GM12878 (cell line): ENCODE measurements at regions not wholly inside any gene's neighbourhood (a gene's known extent, or its start where the extent isn't known, plus 50 kb on each side); places are given as distances from the start of the nearest gene placed in this dataset.

Experiments used
- ATAC-seq: fragments of 200-7000 bp; cut with Tn5 transposase; 3 replicates; pipeline ENCODE4 v1.9.1; 2020; ENCODE audit warnings: mild to moderate bottlenecking, moderate library complexity
- BruUV-seq: library from RNA; stranded (reverse); fragments of 400-500 nt; replicated peaks from 2 replicates; lab custom pipeline; 2021; lab: Mats Ljungman, UMichigan
- CTCF ChIA-PET: fragments of 300-600 bp; sonication (Branson Sonifier 250); formaldehyde crosslinking; extraction: SDS; loops from one replicate; lab custom pipeline; 2021; ENCODE audit warnings: inconsistent platforms; lab: Yijun Ruan, JAX
- POLR2A ChIA-PET: fragments of 350-600 bp; formaldehyde crosslinking; extraction: SDS; loops from one replicate; lab custom pipeline; 2021; ENCODE audit warnings: inconsistent platforms; lab: Charles Lee
- RAD21 ChIA-PET: fragments of 300-600 bp; sonication (Branson Sonifier 250); formaldehyde crosslinking; loops from one replicate; lab custom pipeline; 2023; ENCODE audit warnings: antibody characterized with exemption; ENCODE audit not compliant: unreplicated experiment; lab: Charles Lee
- SMC1A ChIA-PET: fragments of 300-600 bp; sonication (Branson Sonifier 250); formaldehyde crosslinking; loops from one replicate; lab custom pipeline; 2023; ENCODE audit not compliant: unreplicated experiment, uncharacterized antibody; lab: Charles Lee
- DNase-seq: peaks from one replicate; pipeline ENCODE4 v3.0.0-alpha.2; 2011; ENCODE audit warnings: low read depth, low spot score
- FAIRE-seq: peaks from 3 replicates; lab custom pipeline; 2011; peaks lifted over from hg19 to GRCh38; lab: Jason Lieb, UNC
- H2AFZ ChIP-seq: 2 replicates; pipeline ENCODE4 v1.6.0; 2011; ENCODE audit warnings: low read depth, low read length, control low read depth; ENCODE audit not compliant: control insufficient read depth
- H3K27ac ChIP-seq: 2 replicates; pipeline ENCODE4 v1.5.1; 2011; ENCODE audit warnings: control low read depth; ENCODE audit not compliant: control insufficient read depth, insufficient read depth
- H3K27me3 ChIP-seq, 2 experiments: replicated peaks in 1 of 2; 2 replicates each; pipeline versions ENCODE4 v1.6.0 to v1.6.1; 2011; ENCODE audit warnings: low read length in 1 of 2; ENCODE audit not compliant: control insufficient read depth in 2 of 2, insufficient read depth in 2 of 2
- H3K36me3 ChIP-seq, 2 experiments: 2 replicates each; pipeline ENCODE4 v1.5.1; 2011; ENCODE audit warnings: low read length in 1 of 2; ENCODE audit not compliant: control insufficient read depth in 2 of 2, insufficient read depth in 2 of 2
- H3K4me1 ChIP-seq: 2 replicates; pipeline ENCODE4 v1.6.1; 2011; ENCODE audit warnings: mild to moderate bottlenecking, low read length, moderate library complexity, mixed read lengths; ENCODE audit not compliant: control insufficient read depth, insufficient read depth
- H3K4me2 ChIP-seq: 2 replicates; pipeline ENCODE4 v1.6.0; 2011; ENCODE audit warnings: control low read depth; ENCODE audit not compliant: control insufficient read depth, insufficient read depth
- H3K4me3 ChIP-seq: fragments of 200-600 bp; sonication (generic); 2 replicates; pipeline ENCODE4 v1.5.1; 2016
- H3K79me2 ChIP-seq: 2 replicates; pipeline ENCODE4 v1.6.0; 2011; ENCODE audit warnings: low read length; ENCODE audit not compliant: control insufficient read depth, insufficient read depth
- H3K9ac ChIP-seq: 2 replicates; pipeline ENCODE4 v1.8.0; 2011; ENCODE audit warnings: low read length, control low read depth, mixed read lengths; ENCODE audit not compliant: control insufficient read depth, insufficient read depth
- H3K9me3 ChIP-seq: replicated peaks from 3 replicates; pipeline ENCODE4 v1.5.1; 2011; ENCODE audit warnings: mild to moderate bottlenecking, low read length; ENCODE audit not compliant: control insufficient read depth, insufficient read depth
- H4K20me1 ChIP-seq: 2 replicates; pipeline ENCODE4 v1.6.0; 2011; ENCODE audit not compliant: control insufficient read depth, insufficient read depth
- CREM ChIP-seq: IDR thresholded peaks from 2 replicates; pipeline ENCODE4 v1.6.1; 2014; ENCODE audit warnings: antibody characterized with exemption, low read depth
- FOXK2 ChIP-seq: fragments of 450-650 bp; IDR thresholded peaks from 2 replicates; pipeline ENCODE4 v1.6.1; 2017; ENCODE audit warnings: mild to moderate bottlenecking, moderate library complexity
- HDGF ChIP-seq: fragments of 450-650 bp; IDR thresholded peaks from 2 replicates; pipeline ENCODE4 v1.6.1; 2016; ENCODE audit warnings: antibody characterized with exemption
- LARP7 ChIP-seq: fragments of 450-650 bp; IDR thresholded peaks from 2 replicates; pipeline ENCODE4 v1.6.1; 2017; ENCODE audit warnings: mild to moderate bottlenecking
- POLR2AphosphoS5 ChIP-seq: IDR thresholded peaks from 2 replicates; pipeline ENCODE4 v1.6.1; 2011; ENCODE audit warnings: mild to moderate bottlenecking, low read length, inconsistent platforms
- RUNX3 ChIP-seq: IDR thresholded peaks from 2 replicates; pipeline ENCODE4 v1.6.1; 2012; ENCODE audit warnings: low read length, inconsistent platforms
- SUZ12 ChIP-seq: fragments of 200-600 bp; sonication (generic); IDR thresholded peaks from one replicate; pipeline ENCODE4 v1.6.1; 2018; ENCODE audit warnings: antibody characterized with exemption, mild to moderate bottlenecking; ENCODE audit not compliant: unreplicated experiment
- ZBED1 ChIP-seq: IDR thresholded peaks from 2 replicates; pipeline ENCODE4 v1.6.1; 2016; ENCODE audit warnings: borderline replicate concordance
- ZSCAN29 ChIP-seq: fragments of 450-650 bp; IDR thresholded peaks from 2 replicates; pipeline ENCODE4 v1.6.1; 2017; ENCODE audit warnings: mild to moderate bottlenecking, moderate library complexity
- WGBS: methylation state at CpG from one replicate; pipeline ENCODE4 v1.1.6; 2016; ENCODE audit warnings: low lambda C conversion rate; ENCODE audit not compliant: insufficient replicate concordance, insufficient coverage; ENCODE audit errors: missing lambda C conversion rate; 5-methylcytosine and 5-hydroxymethylcytosine counted together
- in situ Hi-C: fragments of 300-500 bp; cut with MboI; formaldehyde crosslinking; loops from 9 replicates; pipeline ENCODE4 v1.14.3; 2018; ENCODE audit warnings: mixed read lengths
- intact Hi-C: fragments of 100-400 bp; cut with micrococcal nuclease; formaldehyde crosslinking; loops from one replicate; pipeline ENCODE4 v1.14.2; 2022; ENCODE audit not compliant: unreplicated experiment
- TF ChIP-seq, protein P1 (sequence below): fragments of 450-650 bp; IDR thresholded peaks from 2 replicates; pipeline ENCODE4 v1.6.1; 2016; ENCODE audit warnings: mild to moderate bottlenecking

DNA sequence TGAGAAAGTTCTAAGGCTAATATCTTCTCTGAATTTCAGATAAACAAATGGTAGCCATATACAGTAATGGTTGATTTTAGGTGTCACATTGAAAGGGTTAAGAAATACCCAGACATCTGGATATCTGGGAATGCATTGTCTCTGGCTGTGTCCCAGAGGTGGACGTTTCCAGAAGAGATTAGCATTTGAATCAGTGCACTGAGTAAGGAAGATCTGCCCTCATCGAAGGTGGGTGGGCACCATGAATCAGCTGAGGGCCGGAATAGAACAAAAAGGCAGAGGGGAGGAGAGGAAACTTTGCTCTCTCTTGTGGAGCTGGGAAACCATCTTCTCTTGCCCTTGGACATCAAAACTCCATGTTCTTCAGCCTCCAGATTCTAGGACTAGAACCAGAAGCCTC lies 554.4 kb downstream of the IRX1 start:
- intact Hi-C loops (no loop called here), in situ Hi-C loops (no loop called here)
- H3K4me1 ChIP-seq, result no peaks in the 10 kb centered on the region
- no peaks in the 10 kb centered on the region for H3K79me2 ChIP-seq
- H3K4me2 ChIP-seq, result no peak overlapping the region
- 4% methylated on average over 3 of the region's 3 CpGs for WGBS
- no TSS peak for BruUV-seq
- FAIRE-seq, result no peak
- H3K9me3 ChIP-seq, result no peaks in the 10 kb centered on the region; the same call in 2 of the 3 replicates
- ChIA-PET RAD21 (no interaction called here), CTCF (no interaction called here), POLR2A (no interaction called here), SMC1A (no interaction called here)
- no peak for TF ChIP-seq RUNX3
- TF ChIP-seq FOXK2, result no peak
- H3K4me3 ChIP-seq, result no peak overlapping the region
- H4K20me1 ChIP-seq, result no peaks in the 10 kb centered on the region
- H3K27ac ChIP-seq, result no peak overlapping the region
- H3K27me3 ChIP-seq, result no peaks in the 10 kb centered on the region
- no peaks in the 10 kb centered on the region for H3K36me3 ChIP-seq
- DNase-seq, result no peak
- H3K9ac ChIP-seq, result no peak overlapping the region
- no peak for ATAC-seq
- no peak overlapping the region for H2AFZ ChIP-seq

DNA sequence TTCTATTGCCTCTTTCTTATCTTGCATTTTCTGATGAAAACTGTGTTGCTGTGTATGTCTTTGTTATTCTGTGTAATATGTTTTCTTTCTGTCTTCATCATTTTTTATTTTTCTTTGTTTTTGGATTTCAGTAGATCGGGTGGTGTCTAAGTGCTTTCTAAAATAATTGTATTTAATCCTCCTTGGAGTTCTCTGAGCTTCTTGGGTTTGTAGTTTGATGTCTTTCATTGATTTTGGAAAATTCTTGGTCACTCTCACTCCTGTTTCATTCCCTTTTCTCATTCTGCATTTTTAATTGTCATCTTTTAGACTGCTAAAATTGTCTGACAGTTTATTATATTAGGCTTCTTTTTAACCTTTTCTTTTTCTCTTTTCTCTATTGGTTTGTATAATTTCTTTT lies 560.5 kb downstream of the IRX1 start:
- Histone ChIP-seq H3K36me3 (no peaks in the 10 kb centered on the region), H3K4me1 (no peaks in the 10 kb centered on the region), H3K27me3 (no peaks in the 10 kb centered on the region), H3K4me3 (no peak overlapping the region), H3K9me3 (no peaks in the 10 kb centered on the region), H3K27ac (no peak overlapping the region), H3K9ac (no peak overlapping the region), H2AFZ (no peak overlapping the region), H3K4me2 (no peak overlapping the region), H4K20me1 (no peaks in the 10 kb centered on the region), H3K79me2 (no peaks in the 10 kb centered on the region)
- FAIRE-seq (no peak), ATAC-seq (no peak), DNase-seq (no peak)
- no peak for TF ChIP-seq ZBED1
- no peak for TF ChIP-seq ZSCAN29
- TF ChIP-seq, protein P1, sequence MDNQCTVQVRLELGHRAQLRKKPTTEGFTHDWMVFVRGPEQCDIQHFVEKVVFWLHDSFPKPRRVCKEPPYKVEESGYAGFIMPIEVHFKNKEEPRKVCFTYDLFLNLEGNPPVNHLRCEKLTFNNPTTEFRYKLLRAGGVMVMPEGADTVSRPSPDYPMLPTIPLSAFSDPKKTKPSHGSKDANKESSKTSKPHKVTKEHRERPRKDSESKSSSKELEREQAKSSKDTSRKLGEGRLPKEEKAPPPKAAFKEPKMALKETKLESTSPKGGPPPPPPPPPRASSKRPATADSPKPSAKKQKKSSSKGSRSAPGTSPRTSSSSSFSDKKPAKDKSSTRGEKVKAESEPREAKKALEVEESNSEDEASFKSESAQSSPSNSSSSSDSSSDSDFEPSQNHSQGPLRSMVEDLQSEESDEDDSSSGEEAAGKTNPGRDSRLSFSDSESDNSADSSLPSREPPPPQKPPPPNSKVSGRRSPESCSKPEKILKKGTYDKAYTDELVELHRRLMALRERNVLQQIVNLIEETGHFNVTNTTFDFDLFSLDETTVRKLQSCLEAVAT, result no peak
- no peak for TF ChIP-seq HDGF
- TF ChIP-seq LARP7, result no peak
- no peak for TF ChIP-seq SUZ12
- no peak for TF ChIP-seq POLR2AphosphoS5
- no peak for TF ChIP-seq CREM
- intact Hi-C loops (no loop called here), in situ Hi-C loops (no loop called here)
- ChIA-PET SMC1A (no interaction called here), CTCF (no interaction called here), RAD21 (no interaction called here), POLR2A (no interaction called here)
- WGBS, result 0% methylated on average over 1 of the region's 1 CpG
- no TSS peak for BruUV-seq
